Lung (tissue), 11 donors: ENCODE measurements at regions not wholly inside any gene's neighbourhood (a gene's known extent, or its start where the extent isn't known, plus 50 kb on each side); places are given as distances from the start of the nearest gene placed in this dataset.

ENCODE experiments used
- ATAC-seq: fragments of 200-7000 bp; cut with Tn5 transposase; one replicate; pipeline ENCODE4 v1.9.1; 2020; ENCODE audit warnings: moderate number of reproducible peaks; ENCODE audit not compliant: insufficient read depth, low FRiP score
- DNase-seq, 3 donors: peaks; one replicate each; pipeline ENCODE4 v3.0.0-alpha.2; 2013 to 2017
- H3K27ac ChIP-seq, 2 donors: one replicate each; pipeline ENCODE4 v1.5.1; 2013; ENCODE audit warnings: mild to moderate bottlenecking in 2 of 2, moderate library complexity in 2 of 2, control low read depth in 1 of 2, inconsistent platforms in 1 of 2, low read depth in 1 of 2, low read length in 1 of 2
- H3K27me3 ChIP-seq, 3 donors: one replicate each; pipeline ENCODE4 v1.5.1; 2013; ENCODE audit warnings: low read length in 2 of 3; ENCODE audit not compliant: control insufficient read depth in 3 of 3, insufficient read depth in 3 of 3
- H3K36me3 ChIP-seq, 4 donors: one replicate each; pipeline ENCODE4 v1.5.1; 2013; ENCODE audit warnings: low read length in 4 of 4, mild to moderate bottlenecking in 1 of 4, moderate library complexity in 1 of 4; ENCODE audit not compliant: control insufficient read depth in 4 of 4, insufficient read depth in 4 of 4
- H3K4me1 ChIP-seq, 5 donors: one replicate each; pipeline ENCODE4 v1.5.1; 2013; ENCODE audit warnings: low read length in 5 of 5, mild to moderate bottlenecking in 2 of 5, moderate library complexity in 1 of 5; ENCODE audit not compliant: control insufficient read depth in 5 of 5, insufficient read depth in 5 of 5
- H3K4me3 ChIP-seq: one replicate; pipeline ENCODE4 v1.5.1; 2013; ENCODE audit warnings: mild to moderate bottlenecking, control low read depth, moderate library complexity
- H3K9ac ChIP-seq, 2 donors: one replicate each; pipeline ENCODE4 v1.5.1; 2013; ENCODE audit warnings: low read length in 2 of 2, control low read depth in 1 of 2; ENCODE audit not compliant: insufficient read depth in 1 of 2
- H3K9me3 ChIP-seq, 4 donors: one replicate each; pipeline ENCODE4 v1.5.1; 2013; ENCODE audit warnings: low read length in 3 of 4, mild to moderate bottlenecking in 1 of 4, moderate library complexity in 1 of 4; ENCODE audit not compliant: control insufficient read depth in 4 of 4, insufficient read depth in 3 of 4
- WGBS, 2 donors: extraction: QIAGEN DNeasy Blood & Tissue Kit; methylation state at CpG; one replicate each; pipeline ENCODE4 v1.1.7; 2013; 5-methylcytosine and 5-hydroxymethylcytosine counted together
- TF ChIP-seq, protein P1 (sequence below): IDR thresholded peaks from 2 replicates; pipeline ENCODE4 v1.5.1; 2012; ENCODE audit warnings: mild to moderate bottlenecking; ENCODE audit errors: control extremely low read depth, extremely low read depth
- donor health status: control.
- donor health status: control.
- donor health status: Bipolar disorder and iron deficiency.
- donor health status: healthy.
- donor health status: DM: yes; HTN: yes; CAD: no.

DNA sequence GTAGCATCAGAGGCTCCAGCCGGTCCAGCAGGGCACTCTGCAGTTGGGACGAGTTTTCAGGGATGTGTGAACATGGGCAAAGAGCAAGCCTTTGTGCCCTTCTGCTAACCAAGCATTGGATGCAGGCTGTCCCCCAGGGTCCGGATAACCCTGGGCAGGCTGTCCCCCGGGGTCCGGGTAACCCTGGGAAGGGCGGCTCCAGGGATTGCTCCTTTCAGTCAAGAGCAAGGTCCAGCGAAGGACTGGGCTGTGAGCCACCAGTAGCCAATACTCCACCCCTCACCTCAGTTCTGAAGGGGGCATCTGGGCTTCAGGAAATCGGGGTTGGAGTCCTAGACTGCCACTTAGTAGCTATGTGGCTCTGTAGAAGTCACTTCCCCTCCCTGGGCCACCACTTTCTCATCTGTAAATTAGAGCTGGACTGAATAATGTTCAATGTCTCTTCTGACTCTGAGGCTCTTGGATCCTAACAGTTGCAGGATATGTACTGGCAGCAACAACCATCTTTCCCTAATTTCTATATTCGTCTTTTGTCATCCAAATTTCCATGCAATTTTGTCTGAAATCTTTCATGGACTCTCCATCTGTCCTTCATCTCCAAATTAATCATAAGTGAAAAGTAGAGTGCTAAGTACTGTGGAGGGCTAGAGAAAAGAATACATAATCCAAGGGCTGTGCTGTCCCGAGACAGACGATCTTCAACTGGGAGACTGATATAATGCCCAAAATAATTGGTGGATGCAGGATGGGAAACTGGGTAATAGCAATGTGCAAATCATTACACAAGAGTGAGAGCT, 137.4 kb upstream of the NTF3 start:
- ATAC-seq: no peak
- Histone ChIP-seq H3K27me3 (no peaks in the 10 kb centered on the region), H3K36me3 (no peaks in the 10 kb centered on the region), H3K9ac (no peak overlapping the region), H3K27ac (no peak overlapping the region), H3K4me1 (peaks cover 0 to 16% (median 5%) of the 10 kb centered on the region in 5 donors), H3K4me3 (no peak overlapping the region), H3K9me3 (no peaks in the 10 kb centered on the region)
- DNase-seq: peak in 2 of 3 donors; percentile 70 to 84
- TF ChIP-seq, protein P1, sequence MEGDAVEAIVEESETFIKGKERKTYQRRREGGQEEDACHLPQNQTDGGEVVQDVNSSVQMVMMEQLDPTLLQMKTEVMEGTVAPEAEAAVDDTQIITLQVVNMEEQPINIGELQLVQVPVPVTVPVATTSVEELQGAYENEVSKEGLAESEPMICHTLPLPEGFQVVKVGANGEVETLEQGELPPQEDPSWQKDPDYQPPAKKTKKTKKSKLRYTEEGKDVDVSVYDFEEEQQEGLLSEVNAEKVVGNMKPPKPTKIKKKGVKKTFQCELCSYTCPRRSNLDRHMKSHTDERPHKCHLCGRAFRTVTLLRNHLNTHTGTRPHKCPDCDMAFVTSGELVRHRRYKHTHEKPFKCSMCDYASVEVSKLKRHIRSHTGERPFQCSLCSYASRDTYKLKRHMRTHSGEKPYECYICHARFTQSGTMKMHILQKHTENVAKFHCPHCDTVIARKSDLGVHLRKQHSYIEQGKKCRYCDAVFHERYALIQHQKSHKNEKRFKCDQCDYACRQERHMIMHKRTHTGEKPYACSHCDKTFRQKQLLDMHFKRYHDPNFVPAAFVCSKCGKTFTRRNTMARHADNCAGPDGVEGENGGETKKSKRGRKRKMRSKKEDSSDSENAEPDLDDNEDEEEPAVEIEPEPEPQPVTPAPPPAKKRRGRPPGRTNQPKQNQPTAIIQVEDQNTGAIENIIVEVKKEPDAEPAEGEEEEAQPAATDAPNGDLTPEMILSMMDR: no peak
- 81 to 93% methylated on average over 11 of the region's 11 CpGs for WGBS, 2 donors

DNA sequence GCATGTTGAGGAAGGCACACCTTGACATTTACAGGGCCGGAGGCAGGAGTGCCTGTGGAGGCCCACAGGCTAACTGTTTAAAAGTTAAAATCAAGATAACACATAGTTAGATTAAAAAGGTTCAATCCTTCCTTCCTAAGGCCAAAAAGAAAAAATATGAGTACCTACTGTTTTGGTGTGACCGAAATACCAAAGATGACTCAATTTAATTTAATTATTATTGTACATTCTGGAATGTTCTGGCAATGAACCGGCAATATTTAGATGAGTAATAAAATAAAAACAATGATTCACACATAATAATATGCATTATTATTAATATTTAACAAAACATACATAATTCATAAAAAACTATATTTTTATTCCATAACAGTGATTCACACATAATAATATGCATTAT, 136.8 kb upstream of the NTF3 start:
- peaks cover 0 to 16% (median 5%) of the 10 kb centered on the region in 5 donors for H3K4me1 ChIP-seq
- no peak overlapping the region for H3K4me3 ChIP-seq
- TF ChIP-seq, protein P1: no peak
- no peaks in the 10 kb centered on the region for H3K36me3 ChIP-seq
- H3K27ac ChIP-seq: no peak overlapping the region
- H3K9ac ChIP-seq: no peak overlapping the region
- H3K27me3 ChIP-seq: no peaks in the 10 kb centered on the region
- DNase-seq (no peak), ATAC-seq (no peak)
- H3K9me3 ChIP-seq: no peaks in the 10 kb centered on the region
- 88 to 94% methylated on average over 3 of the region's 3 CpGs for WGBS, 2 donors

DNA sequence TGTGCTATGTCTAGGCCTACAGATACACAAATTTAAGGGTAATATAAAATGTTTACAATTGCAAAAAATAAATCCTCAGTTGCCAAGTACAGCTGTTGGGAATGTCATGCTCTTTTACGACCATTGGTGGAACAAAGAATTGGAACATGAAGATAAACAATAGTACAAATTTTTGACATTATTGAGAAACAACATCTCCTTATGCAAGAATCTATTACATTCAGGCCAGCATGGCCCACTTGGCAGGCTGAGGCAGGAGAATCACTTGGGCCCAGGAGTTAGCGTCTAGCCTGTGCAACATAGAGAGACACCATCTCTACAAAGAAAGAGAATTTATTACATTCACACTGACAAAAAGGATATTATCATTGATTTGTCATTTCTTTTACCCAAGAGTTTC, 135.9 kb upstream of the NTF3 start:
- peak; percentile 52 to 90 (median 85) for DNase-seq
- TF ChIP-seq, protein P1: no peak
- H3K27ac ChIP-seq: no peak overlapping the region
- ATAC-seq: no peak
- no peaks in the 10 kb centered on the region for H3K36me3 ChIP-seq
- no peak overlapping the region for H3K9ac ChIP-seq
- H3K4me3 ChIP-seq: no peak overlapping the region
- no peaks in the 10 kb centered on the region for H3K27me3 ChIP-seq
- WGBS, 2 donors: 88 to 89% methylated on average over 2 of the region's 2 CpGs
- H3K9me3 ChIP-seq: no peaks in the 10 kb centered on the region
- peaks cover 0 to 16% (median 5%) of the 10 kb centered on the region in 5 donors for H3K4me1 ChIP-seq

DNA sequence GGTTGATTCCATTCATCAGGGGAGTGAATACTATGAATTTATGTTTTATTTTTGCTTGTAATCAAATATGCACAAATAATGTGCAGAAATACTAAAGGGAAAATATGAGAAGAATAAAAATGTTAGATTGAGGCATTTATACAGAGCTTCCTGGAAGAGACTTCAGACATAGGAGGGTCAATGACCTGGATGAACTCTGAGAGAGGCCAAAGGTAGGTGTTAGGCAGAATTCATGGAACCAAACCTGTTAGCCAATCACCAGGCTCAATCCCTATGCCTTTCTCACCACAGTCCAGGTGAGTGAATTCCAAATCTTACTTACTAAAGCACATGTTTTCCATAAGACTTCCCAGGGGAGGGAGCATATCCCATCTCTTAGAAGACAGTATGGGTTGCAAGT, 130.4 kb upstream of the NTF3 start:
- no peak overlapping the region for H3K27ac ChIP-seq
- TF ChIP-seq, protein P1: no peak
- H3K4me3 ChIP-seq: no peak overlapping the region
- no peaks in the 10 kb centered on the region for H3K9me3 ChIP-seq
- H3K36me3 ChIP-seq: no peaks in the 10 kb centered on the region
- H3K9ac ChIP-seq: no peak overlapping the region
- ATAC-seq (no peak), DNase-seq (no peak)
- H3K4me1 ChIP-seq: peaks cover 0 to 4% (median 0%) of the 10 kb centered on the region in 5 donors
- H3K27me3 ChIP-seq: no peaks in the 10 kb centered on the region
